NCI-H146 treated with DMSO at 0.1 percent for 48 hours (cell line): ENCODE measurements at regions not wholly inside any gene's neighbourhood (a gene's known extent, or its start where the extent isn't known, plus 50 kb on each side); places are given as distances from the start of the nearest gene placed in this dataset.
"Not testable (repeated sequence)": the region's sequence is repeated elsewhere in the genome, so short reads cannot be mapped to it uniquely, and the experiment has no call there.

ENCODE experiments used
- DNase-seq: peaks from one replicate; lab custom pipeline; 2025; ENCODE audit not compliant: unreplicated experiment; lab: John Stamatoyannopoulos, UW

DNA sequence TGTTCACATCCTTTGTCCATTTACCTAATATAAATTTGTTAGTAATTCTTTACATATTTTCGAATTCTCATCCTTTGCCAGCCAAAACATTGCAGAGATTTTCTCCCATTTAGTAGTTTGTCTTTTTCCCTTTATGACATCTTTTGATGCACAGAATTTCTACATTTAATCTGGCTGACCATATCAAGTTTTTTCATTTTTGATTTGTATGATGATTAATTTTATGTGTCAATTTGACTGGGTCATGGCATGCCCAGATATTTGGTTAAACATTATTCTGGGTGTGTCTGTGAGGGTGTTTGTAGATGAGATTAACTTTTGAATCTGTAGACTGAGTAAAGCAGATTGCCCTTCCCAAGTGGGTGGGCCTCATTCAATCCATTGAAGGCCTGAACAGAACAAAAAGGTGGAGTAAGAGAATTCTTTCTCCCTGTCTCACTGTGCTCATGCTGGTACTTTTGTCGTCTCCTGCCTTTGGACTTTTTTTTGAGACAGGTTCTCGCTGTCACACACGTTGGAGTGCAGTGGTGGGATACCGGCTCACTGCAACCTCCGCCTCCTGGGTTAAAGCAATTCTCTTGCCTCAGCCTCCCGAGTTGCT lies 72.1 kb upstream of the EPB41L1 start:
- no peak for DNase-seq

DNA sequence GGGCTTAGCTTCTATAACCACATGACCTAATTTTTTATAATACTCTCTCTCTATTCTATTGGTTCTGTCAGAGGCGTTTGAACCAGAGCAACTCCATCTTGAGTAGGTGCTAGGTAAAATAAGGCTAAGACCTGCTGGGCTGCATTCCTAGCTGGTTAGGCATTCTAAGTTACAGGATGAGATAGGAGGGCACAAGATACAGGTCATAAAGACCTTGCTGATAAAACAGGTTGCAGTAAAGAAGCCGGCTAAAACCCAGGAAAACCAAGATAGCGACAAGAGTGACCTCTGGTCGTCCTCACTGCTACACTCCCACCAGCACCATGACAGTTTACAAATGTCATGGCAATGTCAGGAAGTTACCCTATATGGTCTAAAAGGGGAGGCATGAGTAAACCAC lies 71.3 kb upstream of the EPB41L1 start:
- DNase-seq = not testable (repeated sequence)

DNA sequence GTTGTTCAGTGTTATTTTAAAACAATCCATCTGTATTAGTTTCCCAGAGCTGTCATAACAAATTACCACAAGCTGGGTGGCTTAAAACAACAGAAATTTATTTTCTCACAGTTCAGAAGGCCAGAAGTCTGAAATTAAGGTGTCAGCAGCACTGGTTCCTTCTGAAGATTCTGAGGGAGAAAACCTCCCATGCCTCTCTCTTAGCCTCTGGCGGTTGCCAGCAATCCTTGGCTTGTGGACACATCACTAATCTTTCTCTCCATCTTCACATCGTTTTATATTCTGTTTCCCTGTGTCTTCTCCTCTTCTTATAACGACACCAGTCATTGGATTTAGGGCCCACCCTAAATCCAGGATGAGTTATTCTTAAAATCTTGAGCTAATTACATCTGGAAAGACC lies 70.2 kb upstream of the EPB41L1 start:
- no peak for DNase-seq

DNA sequence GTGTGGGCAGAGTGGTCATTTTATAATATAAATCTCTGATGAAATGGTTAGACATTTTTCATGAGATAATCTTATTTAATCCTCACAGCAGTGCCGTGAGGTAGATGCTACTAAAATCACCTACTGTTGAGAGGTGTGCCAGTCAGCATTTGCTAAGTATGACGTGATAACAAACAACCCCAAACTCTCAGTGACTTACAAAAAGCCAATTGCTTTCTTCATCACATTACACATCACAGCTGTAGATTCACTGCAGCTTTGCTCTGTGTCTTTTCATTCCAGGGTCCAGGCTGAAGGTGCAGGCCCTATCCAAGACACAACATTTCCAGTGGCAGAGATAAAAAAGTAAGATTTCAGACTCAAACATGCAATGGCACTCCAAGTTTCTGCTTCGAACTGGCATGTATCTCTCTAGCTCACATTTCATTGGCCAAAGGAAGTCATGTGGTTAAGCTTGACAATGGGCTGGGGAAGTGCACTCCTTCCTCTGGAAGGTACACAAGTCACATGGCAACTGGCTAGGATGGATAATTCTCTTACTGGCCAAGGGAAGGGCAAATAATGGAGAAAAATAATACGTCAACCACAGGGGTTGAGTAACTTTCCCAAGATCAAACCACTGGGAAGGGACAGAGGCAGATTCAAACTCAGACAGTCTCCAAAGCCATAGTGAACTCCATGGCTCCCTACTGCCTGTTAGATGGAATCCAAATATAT lies 69.5 kb upstream of the EPB41L1 start:
- DNase-seq = no peak

DNA sequence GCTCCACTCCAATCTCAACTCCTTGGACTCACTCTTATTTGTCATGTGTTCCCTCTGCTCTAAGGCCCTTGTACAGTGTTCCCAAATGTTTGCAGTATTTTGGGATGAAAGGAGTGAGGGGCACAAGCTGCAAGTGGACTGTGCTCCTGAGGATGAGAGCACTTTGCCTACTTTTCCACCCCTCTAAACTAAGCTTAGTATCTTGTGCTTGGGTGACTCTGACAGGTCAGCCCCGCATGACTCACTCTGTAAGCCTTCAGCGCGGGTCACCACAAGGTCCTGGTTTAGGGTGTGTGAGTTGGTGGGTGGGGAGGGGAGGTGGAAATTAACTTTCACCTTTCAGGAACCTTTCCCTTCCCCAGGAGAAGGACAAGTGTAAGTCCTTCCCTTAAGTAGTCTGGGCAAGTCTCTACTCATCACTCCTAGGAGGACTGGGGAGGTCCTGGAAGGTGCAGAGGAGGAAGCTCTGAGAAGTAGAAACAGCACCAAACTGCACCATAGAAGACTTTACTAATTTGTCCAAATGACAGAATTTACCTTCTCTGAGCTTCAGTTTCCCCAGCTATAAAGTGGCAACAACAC lies 68.8 kb upstream of the EPB41L1 start:
- no peak for DNase-seq

DNA sequence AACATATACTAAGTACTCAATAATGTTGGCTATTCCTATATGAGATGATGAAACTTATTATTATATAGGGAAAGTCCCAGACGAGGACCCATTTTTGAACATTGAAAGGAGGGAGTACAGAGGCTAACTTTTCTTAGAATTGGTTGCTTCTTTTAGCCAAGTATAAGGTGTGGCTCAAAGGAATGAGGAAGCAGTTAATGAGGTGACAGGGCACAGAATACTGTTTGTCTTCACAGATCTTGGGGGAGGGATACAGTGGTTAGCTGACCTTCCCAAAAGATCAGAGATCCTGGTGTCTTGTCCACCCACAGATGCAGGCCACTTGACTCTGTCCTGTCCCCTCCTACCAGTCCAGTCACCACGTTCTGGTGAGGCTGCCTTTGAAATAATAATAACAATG lies 67.8 kb upstream of the EPB41L1 start:
- no peak for DNase-seq

DNA sequence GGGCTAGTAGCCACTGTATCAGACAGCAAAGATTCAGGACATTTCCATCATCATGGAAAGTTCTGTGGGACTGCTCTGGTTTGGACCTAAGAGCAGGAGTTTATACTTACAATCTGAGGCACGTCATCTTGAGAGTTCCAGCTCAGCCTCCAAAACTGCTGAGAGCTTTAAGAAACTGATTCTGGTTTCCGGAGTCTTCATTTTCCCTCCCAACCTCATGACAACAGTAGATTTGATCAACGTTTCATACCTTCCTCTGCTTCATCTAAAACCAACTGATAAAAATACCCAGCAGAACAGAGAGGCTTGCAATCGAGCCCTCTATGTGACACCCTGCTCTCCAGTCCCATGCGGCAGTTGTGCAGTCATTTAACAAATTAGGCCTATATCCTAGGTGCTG lies 64.3 kb upstream of the EPB41L1 start:
- no peak for DNase-seq

DNA sequence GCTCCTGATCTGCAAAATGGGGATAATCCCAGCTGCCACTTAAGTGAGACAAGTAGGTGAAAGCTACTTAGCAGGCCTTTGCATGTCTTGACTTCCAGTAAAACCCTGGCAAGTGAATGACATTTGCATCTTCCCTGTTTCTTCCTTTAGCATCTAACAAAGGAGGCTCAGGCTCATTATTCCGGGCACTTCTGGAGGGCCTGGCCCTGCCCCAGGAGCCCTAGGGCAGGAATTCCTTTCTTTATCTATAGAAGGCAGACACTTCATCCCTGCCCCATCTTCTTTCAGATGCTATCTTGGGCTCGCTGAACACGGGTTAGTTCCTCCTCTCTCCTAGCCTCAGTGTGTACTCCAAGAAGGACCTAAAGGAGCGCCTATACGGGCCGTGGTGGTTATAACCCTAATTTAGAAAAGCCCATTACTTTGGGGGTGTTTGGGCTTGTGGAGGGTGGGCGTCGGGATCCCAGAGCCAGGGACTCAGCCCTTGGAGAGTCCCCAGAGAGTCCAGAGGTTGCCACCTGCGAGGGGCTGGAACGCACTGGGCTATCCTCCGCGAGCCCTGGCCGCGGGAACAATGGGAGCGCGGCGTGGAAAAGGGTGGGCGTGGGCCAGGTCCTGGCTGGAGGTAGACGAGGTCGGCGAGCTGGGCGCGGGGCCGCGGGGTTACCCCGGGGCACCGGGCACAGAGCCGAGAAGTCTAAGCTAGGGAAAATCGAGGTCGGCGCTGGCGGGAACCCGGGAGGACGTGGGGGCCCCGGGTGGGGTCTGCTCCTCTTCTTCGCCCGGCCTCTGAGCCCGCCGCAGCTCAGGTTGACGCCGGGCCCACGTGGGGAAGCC lies 62.8 kb upstream of the EPB41L1 start:
- no peak for DNase-seq

DNA sequence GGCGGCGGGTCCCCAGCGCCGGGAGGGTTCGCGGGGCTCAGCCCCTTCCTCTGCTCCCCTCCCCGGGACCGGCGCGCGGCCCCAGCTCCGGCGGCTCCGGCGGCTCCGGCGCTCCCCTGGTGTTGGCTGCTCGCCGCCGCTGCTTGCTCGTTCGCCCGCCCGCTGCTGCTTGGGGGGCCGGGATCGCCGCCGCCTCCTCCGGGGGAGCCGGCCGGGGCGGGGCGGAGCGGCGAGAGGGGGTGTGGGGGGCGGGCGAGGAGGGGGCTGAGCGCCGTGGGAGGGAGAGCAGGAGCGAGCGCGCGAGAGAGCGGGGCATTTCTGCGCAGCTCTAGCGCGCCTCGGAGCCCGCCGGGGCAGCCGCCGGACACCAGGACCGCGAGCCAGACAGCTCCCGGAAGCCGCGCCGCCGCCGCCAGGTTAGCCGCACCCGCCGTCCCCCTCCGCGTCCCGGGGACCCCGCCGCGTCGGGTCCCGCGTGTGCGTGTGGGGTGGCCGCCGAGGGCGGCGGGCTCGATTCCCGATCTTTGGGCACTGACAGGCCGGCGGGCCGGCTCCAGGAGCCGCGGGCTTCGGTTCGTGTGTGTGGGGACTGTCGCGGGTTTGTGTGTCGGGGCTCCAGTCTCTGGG lies 62.0 kb upstream of the EPB41L1 start:
- peak; percentile 20 for DNase-seq

DNA sequence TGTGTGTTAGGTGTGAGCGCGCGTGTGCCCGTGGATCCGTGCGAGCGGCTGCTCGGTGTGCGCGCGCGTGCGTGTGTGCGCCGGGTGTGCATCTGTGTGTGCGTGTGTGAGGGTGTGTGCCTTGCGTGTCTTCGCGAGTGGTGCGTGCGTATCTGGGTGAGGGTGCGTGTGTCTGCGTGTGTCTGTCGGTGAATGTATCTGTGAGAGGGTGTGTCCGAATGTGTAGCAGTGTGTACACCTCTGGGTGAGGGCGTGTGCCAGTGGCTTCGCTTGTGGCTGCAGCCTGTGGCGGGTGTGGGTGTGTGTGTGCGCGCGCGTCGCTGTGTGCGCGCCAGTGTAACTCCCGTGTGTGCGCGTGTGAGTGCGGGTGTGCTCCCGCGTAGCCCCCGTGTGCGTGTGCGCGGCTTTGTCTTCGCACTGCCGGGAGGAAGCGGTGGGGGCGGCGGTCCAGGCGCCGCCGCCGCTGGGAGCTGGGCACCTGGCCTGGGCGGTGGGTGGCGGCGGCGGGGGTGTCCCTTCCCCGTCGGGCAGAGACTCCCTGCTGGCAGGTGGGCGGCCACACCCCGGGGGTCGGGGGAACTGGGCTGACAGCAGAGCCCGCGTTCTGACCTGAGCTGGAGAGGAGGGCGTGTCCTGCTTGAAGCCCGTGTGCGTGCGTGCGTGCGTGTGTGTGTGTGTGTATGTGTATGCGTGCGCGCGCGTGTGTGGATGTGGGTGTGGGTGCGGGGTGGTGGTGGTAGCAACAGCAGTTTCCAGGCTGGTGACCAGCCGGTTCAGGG lies 61.3 kb upstream of the EPB41L1 start:
- DNase-seq = peak; percentile 67

DNA sequence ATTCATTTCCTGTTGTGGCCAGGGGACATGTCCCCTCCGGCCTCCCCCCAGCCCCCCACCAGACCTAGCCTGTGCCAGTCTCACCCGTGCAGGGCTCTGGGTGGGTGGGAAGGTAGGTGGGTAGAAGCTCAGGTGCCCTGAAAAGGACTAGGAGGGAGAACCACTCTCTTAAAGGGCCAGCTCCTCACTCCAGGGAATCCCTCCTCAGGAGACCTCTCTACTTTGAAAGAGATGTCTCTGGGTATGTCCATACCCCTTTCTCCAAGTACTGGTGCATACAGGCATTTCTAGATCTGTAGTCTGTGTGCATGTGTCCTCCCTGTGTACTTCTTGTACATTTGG lies 60.8 kb upstream of the EPB41L1 start:
- no peak for DNase-seq

DNA sequence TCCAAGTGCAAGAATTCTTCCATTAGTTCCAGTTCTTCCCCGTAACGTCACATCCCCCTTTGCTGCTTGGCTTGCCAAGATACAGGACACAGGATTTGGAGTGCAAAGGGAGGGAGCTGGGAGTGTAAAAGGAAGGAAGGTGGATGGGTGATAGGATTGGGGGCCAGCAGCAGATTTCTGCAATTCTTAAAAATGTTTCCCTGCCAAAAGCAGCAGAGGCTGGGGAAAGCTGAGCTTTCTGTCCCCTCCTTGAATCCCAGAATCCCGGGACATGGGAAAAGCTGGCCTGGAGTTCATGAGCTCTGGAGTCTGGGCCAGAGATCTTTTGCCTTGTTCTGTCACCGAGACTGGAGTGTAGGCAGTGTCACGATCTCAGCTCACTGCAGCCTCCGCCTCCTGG lies 60.0 kb upstream of the EPB41L1 start:
- DNase-seq = no peak

DNA sequence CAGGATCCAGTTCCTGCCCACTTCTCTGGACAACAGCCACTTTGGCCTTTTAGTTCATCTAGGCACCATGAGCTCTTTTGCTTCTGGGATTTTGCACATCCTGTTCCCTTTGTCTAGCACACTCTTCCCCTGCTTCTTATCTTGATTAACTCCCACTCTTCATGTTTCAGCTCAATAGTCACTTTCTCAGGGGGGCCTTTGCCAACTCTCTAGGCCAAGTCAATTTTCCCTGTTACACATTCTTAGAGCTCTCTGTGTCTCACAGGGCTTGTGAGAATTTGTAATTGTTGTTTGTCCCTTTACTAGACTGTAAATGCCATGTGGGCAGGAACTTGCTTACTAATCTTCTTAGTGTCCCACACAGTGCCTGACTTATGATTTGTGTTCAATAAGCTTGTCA lies 58.1 kb upstream of the EPB41L1 start:
- DNase-seq = no peak

DNA sequence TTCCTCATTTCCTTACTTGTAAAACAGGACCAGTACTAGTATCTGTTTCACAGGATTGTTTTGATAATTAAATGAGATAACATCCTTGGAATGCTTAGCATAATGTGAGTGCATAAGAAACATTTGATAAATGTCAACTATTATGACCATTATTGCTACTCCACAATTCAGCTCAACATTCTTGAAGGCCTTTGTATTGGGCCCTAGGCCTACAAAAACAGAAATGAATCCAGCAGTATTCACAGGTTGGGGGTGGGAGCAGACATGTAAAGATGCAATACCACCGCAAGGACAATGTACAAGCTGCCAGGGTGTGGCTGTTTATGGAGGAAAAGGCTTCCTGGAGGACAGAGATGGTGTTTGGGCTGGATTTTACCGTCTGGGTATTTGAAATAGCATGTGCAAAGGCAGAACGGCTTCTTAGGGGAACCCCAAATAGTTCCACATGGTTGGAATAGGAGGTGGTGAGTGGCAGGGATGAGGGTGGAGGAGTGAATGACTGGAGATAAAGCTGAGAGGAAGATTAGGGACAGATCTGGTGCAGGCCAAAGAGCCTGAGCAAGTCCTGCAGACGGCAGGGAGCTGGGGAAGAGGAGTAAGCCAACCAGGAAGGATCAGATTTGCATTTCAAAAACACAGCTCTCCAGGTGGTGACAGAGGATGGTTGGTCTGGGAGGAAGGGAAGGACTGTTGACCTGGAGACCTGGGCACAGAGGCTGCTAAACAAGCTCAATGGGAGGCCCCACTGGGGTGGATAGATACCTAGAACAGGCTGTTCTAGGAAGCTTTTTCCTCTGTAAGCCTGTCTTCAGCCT lies 57.0 kb upstream of the EPB41L1 start:
- peak; percentile 97 for DNase-seq

DNA sequence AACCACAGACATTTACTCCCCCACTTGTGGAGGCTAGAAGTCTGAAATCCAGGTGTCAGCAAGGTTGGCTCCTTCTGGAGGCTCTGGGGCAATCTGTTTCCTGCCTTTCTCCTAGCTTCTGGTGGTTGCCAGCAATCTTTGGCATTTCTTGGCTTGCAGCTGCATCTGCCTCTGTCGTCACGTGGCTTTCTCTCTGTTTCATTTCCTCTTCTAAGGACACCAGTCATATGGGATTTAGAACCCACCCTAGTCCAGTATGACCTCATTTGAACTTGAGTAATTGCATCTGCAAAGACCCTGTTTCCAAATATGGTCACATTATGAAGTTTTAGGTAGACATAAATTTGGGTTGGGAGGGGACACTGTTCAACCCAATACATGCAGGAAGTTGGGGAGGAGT lies 56.2 kb upstream of the EPB41L1 start:
- no peak for DNase-seq

DNA sequence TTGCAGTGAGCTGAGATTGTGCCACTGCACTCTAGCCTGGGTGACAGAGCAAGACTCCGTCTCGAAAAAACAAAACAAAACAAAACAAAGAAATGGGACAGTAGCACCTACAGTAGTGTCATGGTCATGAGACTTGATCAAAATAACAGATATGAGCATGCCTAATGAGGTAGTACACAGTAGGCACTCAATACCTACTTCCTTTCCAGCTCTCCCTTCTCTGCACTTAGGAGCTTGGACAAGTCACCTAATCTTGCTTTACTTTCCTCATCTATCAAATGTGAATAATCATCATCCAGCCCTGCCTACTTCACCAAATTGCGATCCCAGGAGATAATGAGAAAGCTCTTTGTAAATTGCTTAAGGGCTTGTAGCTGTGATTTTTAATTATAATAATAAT lies 55.4 kb upstream of the EPB41L1 start:
- no peak for DNase-seq

DNA sequence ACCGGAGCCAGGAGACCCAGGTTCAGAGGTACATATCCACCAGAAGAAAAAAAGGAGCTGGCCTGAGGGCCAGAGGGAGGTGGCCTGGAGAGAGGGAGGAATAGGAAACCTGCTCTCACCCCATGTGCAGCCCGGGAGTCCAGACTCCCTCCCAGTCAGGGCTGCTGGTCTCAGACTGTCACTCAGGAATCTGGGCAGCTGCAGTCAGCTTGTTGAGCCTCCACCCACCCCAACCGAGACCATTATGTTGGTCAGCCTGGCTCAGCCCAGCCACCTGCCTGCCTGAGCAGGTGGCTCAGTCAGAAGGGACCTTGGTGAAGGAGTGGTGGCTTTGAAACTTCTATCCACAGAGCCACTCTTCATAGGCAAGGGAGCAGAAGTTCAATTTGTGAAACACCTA lies 53.3 kb upstream of the EPB41L1 start:
- peak; percentile 91 for DNase-seq

DNA sequence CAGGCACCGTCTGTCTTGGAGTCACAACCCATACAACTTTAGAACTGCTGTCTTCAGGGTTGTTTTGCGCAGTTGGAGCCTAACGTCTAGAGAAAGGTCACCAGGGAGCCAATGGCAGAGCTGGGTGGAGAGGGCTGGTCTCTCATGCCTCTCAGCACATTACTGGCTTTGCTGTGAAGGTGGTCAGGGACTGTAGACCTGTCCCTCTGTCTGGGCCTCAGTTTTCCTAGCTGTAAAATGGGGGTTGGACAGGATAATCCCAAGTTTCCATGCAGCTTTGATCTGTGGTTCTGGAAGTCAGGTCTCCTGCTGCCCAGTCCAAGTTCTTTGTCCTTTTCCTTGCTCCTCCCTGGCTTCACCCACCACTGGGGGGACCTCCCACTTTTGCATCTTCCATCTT lies 52.2 kb upstream of the EPB41L1 start:
- no peak for DNase-seq

DNA sequence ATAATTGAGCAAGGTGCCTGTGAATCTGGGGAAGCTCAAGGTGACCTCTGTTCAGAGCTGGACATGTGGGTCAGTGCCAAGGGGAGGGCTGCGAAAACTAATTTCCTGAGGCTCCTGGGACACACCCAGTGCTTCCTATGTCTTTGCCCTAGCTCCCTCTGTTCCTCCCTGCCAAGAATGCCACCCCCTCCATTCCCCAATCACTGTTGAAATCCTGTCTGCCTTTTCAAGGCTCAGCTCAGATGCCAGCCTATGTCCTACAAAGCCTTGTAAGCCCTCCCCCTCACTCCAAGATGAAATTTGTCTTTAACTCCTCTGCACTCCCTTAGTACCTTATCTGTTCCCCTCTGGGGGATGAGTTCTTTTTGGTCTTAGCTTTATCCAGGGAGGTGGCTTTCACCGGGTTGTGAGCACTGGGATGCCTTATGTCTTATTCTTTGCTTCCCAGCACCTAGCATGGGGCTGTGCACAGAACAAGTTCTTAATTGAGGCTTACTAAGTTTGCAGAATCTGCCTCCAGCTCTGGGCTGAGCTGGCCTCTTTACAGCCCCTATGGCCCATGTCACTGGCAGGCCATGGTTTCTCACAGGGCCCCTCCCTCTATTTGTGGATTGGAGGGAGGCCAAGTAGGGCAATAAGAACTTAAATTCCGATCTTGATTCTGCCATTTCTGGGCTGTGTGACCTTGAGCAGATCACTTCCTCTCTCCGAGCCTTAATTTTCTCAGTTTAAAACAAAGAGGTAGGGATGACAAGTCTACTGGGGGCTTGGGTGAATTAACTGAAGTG lies 51.5 kb upstream of the EPB41L1 start:
- DNase-seq = no peak
